HUES64 (cell line): ENCODE measurements at regions not wholly inside any gene's neighbourhood (a gene's known extent, or its start where the extent isn't known, plus 50 kb on each side); places are given as distances from the start of the nearest gene placed in this dataset.
A peak's percentile ranks its signal among the peaks of the same experiment; 100 is the strongest.
"Not testable (repeated sequence)": the region's sequence is repeated elsewhere in the genome, so short reads cannot be mapped to it uniquely, and the experiment has no call there.

Experiments
- H3K27ac ChIP-seq: 2 replicates; pipeline ENCODE4 v1.7.0; 2013; ENCODE audit warnings: low read depth, low read length, inconsistent platforms
- H3K27me3 ChIP-seq: 2 replicates; pipeline ENCODE4 v1.6.1; 2013; ENCODE audit warnings: mild to moderate bottlenecking, low read length; ENCODE audit not compliant: insufficient read depth
- H3K36me3 ChIP-seq: 2 replicates; pipeline ENCODE4 v1.6.1; 2013; ENCODE audit warnings: mild to moderate bottlenecking, low read length; ENCODE audit not compliant: insufficient read depth
- H3K4me1 ChIP-seq: 2 replicates; pipeline ENCODE4 v1.6.1; 2013; ENCODE audit warnings: mild to moderate bottlenecking, low read length, moderate library complexity; ENCODE audit not compliant: insufficient read depth
- H3K4me3 ChIP-seq: 2 replicates; pipeline ENCODE4 v1.5.1; 2013; ENCODE audit warnings: mild to moderate bottlenecking, low read length, moderate library complexity
- H3K9ac ChIP-seq: 2 replicates; pipeline ENCODE4 v1.6.1; 2013; ENCODE audit warnings: mild to moderate bottlenecking, low read depth, low read length
- H3K9me3 ChIP-seq: 2 replicates; pipeline ENCODE4 v1.6.1; 2013; ENCODE audit warnings: low read depth, low read length; ENCODE audit not compliant: insufficient read depth
- WGBS: fragments of 150-250, 120-280 bp; methylation state at CpG from one replicate; pipeline ENCODE4 v1.1.7; 2013; ENCODE audit warnings: missing lambda C conversion rate; 5-methylcytosine and 5-hydroxymethylcytosine counted together

DNA sequence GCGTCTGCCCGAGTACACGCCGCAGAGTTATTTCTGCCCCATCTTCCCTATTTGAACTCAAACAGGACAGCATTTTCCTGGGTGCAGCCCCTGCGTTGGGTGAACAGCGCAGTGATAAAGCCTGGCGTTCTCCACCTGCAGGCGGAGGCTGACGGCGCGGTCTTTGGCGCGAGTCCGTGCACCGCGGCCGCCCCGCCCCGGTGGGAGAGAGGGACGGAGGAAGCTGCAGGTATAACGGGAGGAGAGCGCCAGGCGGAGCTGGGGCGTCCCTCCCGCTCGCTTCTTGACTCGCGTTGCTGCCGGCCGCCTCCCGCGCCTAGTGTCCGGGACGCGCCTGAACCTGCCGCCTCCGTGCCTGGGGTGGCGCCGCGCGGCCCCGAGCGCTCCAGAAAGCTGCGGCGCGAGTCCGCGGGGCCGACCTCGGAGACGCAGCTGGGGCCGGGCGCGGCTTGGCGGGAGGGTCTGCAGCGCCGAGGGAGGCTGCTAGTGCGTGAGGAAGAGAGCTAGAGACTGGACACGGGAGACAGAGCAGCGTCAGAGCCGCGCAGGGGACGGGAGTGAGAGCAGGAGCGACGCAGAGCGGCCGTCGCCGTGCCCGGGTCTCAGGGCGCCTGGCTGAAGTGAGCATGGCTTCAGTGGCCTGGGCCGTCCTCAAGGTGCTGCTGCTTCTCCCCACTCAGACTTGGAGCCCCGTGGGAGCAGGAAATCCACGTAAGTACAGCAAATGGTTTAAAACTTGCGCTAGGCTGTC lies 140.7 kb downstream of the SPATA31A7 start:
- not testable (repeated sequence) for H3K27ac ChIP-seq, H3K9ac ChIP-seq
- peak overlapping the region; percentile 50 for H3K4me3 ChIP-seq

DNA sequence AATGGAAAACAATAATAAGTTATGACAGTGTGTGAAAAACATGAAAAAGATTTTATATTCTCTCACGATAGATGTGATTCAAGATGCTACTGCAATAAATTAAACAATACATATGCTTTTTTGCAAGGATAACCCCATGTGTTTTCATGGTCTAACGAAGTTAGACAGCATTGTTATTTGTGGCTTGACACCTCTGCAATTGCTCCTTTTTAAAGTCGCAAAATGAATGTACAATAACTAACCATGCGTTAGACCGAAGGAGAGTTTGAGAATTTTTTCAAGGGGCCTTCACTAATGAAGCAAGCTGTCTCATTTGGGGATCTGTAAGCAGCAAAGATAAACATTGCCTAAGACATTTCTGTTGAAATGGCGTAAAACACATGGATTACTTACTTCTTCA lies 167.1 kb downstream of the SPATA31A7 start:
- no CpG with 5 or more reads among the region's 6 CpGs for WGBS
- H3K36me3 ChIP-seq, H3K4me1 ChIP-seq, H3K27ac ChIP-seq, H3K9ac ChIP-seq, H3K27me3 ChIP-seq, H3K4me3 ChIP-seq, H3K9me3 ChIP-seq: not testable (repeated sequence)

More for the DNA sequence above, 140.7 kb downstream of the SPATA31A7 start:
- H3K4me1 ChIP-seq, H3K36me3 ChIP-seq, H3K27me3 ChIP-seq, H3K9me3 ChIP-seq: not testable (repeated sequence)
- WGBS: 2% methylated on average over 16 of the region's 75 CpGs

GRCh38 chr9:61374390-61374789 lies 184.6 kb downstream of the SPATA31A7 start:
- H3K9me3 ChIP-seq, H3K27ac ChIP-seq, H3K4me1 ChIP-seq, H3K9ac ChIP-seq, H3K4me3 ChIP-seq, H3K36me3 ChIP-seq, H3K27me3 ChIP-seq: not testable (repeated sequence)
- WGBS: no CpG with 5 or more reads among the region's 1 CpG

GRCh38 chr9:61376159-61376558 lies 186.3 kb downstream of the SPATA31A7 start:
- not testable (repeated sequence) for H3K4me1 ChIP-seq, H3K27ac ChIP-seq, H3K9ac ChIP-seq, H3K27me3 ChIP-seq, H3K4me3 ChIP-seq, H3K9me3 ChIP-seq, H3K36me3 ChIP-seq
- no CpG with 5 or more reads among the region's 4 CpGs for WGBS

DNA sequence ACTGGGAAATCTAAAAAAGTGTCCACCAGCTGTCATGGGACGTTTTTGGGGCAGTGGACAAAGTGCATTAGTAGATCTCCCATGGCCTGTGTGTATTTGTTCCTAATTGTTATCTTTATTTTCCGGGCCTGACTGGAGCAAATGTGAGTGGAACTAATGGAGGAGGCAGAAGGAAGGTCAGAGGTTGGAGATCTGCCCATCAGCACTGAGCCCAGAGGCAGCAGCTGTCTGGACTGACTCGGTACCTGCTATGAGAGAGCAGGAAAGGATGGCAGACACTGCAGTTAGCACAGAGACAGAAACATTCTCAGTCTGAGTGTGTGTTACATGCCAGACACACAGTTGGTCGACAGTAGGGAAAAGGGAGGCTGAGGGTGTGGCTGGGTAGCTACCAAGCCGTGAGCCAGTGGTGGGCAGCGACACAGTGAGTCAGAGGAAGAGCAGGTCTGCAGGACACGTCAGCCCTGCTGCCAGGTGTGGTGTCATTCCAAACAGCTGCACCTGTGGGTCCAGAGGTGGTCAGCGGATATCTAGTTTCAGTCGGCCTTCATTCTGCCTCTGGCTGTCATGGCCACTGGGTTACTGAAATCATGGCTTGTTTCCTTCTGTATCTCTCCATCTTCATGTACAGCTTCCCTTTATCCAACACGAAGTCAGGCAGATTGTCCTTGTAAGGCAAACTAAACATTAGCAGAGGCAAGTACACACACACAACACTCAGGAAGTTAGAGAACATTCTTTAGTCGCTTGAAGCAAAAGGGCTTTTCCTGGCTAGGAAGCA lies 196.4 kb downstream of the SPATA31A7 start:
- H3K27me3 ChIP-seq, H3K36me3 ChIP-seq, H3K4me3 ChIP-seq, H3K27ac ChIP-seq, H3K9me3 ChIP-seq, H3K9ac ChIP-seq, H3K4me1 ChIP-seq: not testable (repeated sequence)
- no CpG with 5 or more reads among the region's 11 CpGs for WGBS

- not testable (repeated sequence) for H3K27ac ChIP-seq, H3K9me3 ChIP-seq, H3K4me3 ChIP-seq, H3K27me3 ChIP-seq, H3K4me1 ChIP-seq, H3K9ac ChIP-seq, H3K36me3 ChIP-seq
Observed at GRCh38 chr9:61386816-61387102, 196.9 kb downstream of the SPATA31A7 start.

DNA sequence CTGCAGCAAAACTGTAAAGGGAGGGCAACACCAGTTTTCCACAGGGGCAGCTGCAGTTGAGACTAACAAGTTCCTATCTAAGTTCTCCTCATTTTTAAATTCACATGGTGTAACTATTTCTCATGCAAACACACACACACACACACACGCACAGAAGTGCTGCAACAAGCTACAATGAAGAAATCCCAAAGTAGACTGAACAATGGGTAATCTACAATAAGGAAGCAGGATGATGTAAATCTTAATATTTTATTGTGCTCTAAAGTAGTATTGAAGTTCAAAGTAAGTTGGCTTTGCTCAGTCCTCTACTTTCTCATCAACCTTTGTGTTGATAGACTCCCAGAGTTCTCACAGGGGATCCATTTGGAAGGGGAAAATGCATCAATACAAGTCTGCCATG lies 212.9 kb downstream of the SPATA31A7 start:
- no CpG with 5 or more reads among the region's 1 CpG for WGBS
- not testable (repeated sequence) for H3K27me3 ChIP-seq, H3K4me3 ChIP-seq

DNA sequence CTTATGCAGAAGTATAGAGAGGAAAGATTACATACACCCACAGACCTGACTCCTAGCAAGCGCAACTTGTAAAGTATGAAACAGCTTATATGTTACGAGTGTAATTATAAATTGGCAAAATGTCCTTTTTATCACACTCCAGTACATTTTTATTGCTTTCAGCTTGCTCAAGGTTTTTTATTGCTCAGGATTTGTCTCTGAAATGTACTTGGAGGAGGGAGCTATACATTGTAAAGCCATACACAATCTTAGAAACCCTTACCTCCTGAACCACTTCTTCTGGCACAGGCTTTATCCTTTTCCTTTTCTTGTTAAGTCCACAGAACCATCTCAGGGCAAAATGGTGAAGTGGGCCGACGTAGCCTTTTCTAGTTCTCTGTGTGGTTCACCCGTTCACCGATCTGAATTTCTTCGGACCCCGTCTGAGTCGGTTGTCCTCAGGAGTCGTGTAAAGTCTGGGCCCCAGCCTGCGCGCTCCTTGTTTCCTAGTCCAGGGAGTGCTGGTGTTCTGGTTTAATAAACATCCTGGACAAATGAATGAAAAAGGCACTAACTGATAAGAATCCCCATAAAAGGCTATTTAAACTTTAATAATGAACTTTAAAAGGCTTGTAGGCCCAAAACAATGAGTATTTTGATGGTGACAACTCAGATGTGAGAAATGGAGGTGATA lies 222.2 kb downstream of the SPATA31A7 start:
- H3K4me1 ChIP-seq, H3K4me3 ChIP-seq, H3K27ac ChIP-seq, H3K9me3 ChIP-seq, H3K27me3 ChIP-seq, H3K36me3 ChIP-seq, H3K9ac ChIP-seq: not testable (repeated sequence)
- WGBS: 94% methylated on average over 8 of the region's 12 CpGs

More for the DNA sequence above, 212.9 kb downstream of the SPATA31A7 start:
- not testable (repeated sequence) for H3K36me3 ChIP-seq, H3K4me1 ChIP-seq, H3K9me3 ChIP-seq, H3K27ac ChIP-seq, H3K9ac ChIP-seq

GRCh38 chr9:61412738-61413137 lies 222.9 kb downstream of the SPATA31A7 start:
- not testable (repeated sequence) for H3K27ac ChIP-seq, H3K9ac ChIP-seq, H3K4me3 ChIP-seq, H3K27me3 ChIP-seq, H3K9me3 ChIP-seq, H3K4me1 ChIP-seq, H3K36me3 ChIP-seq
- WGBS: no CpG with 5 or more reads among the region's 5 CpGs

DNA sequence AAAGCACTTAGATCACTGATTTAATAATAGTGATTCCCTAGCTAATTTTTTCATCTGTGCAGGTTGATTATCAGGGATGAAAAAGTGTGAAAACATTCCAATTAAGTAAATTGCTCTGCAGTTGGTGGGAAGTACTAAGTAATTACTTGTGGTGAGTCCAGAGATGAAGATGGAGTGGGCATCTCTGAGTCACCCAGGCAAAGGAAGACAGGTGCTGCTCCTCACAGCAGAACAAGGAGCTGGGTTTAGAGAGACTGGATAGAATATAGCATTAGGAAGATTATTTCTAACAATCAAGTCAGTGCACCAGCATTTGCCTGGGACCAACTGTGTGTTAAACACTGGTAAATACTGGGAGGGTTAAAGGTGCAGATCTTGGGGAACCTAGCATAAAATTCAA lies 228.3 kb downstream of the SPATA31A7 start:
- H3K27ac ChIP-seq, H3K4me1 ChIP-seq, H3K27me3 ChIP-seq, H3K36me3 ChIP-seq, H3K4me3 ChIP-seq, H3K9ac ChIP-seq, H3K9me3 ChIP-seq: not testable (repeated sequence)

GRCh38 chr9:61420267-61420958 lies 230.6 kb downstream of the SPATA31A7 start:
- not testable (repeated sequence) for H3K36me3 ChIP-seq, H3K9me3 ChIP-seq, H3K4me3 ChIP-seq, H3K27ac ChIP-seq, H3K4me1 ChIP-seq, H3K9ac ChIP-seq, H3K27me3 ChIP-seq
- WGBS: no CpG with 5 or more reads among the region's 7 CpGs
